Tibial nerve (tissue), 4 donors: ENCODE measurements at regions not wholly inside any gene's neighbourhood (a gene's known extent, or its start where the extent isn't known, plus 50 kb on each side); places are given as distances from the start of the nearest gene placed in this dataset.

ENCODE experiments used
- DNase-seq, 2 donors: peaks; one replicate each; pipeline ENCODE4 v3.0.0-alpha.2; 2019; ENCODE audit warnings: low spot score in 2 of 2
- H3K27ac ChIP-seq, 4 donors: fragments of 200-600 bp; sonication (generic) in 3 of 4; one replicate each; pipeline ENCODE4 v1.5.1; 2017 to 2019; ENCODE audit warnings: mild to moderate bottlenecking in 1 of 4
- H3K27me3 ChIP-seq, 2 donors: fragments of 200-600 bp; sonication (generic) in 1 of 2; one replicate each; pipeline versions ENCODE4 v1.5.1 to v1.6.0; 2017 to 2019
- H3K36me3 ChIP-seq, 3 donors: fragments of 200-600 bp; sonication (generic); one replicate each; pipeline ENCODE4 v1.5.1; 2018 to 2019
- H3K4me1 ChIP-seq, 4 donors: fragments of 200-600 bp; sonication (generic) in 3 of 4; one replicate each; pipeline ENCODE4 v1.5.1; 2017 to 2019
- H3K4me3 ChIP-seq, 4 donors: fragments of 200-600 bp; sonication (generic) in 3 of 4; one replicate each; pipeline ENCODE4 v1.5.1; 2017 to 2019; ENCODE audit warnings: mild to moderate bottlenecking in 1 of 4, moderate library complexity in 1 of 4
- H3K9me3 ChIP-seq, 4 donors: fragments of 200-600 bp; sonication (generic) in 3 of 4; one replicate each; pipeline ENCODE4 v1.5.1; 2017 to 2019
- EP300 ChIP-seq, 2 donors: sonication (generic); formaldehyde crosslinking; IDR thresholded peaks; one replicate each; pipeline ENCODE4 v1.6.1; 2017; ENCODE audit warnings: antibody characterized with exemption in 2 of 2, mild to moderate bottlenecking in 1 of 2
- POLR2A ChIP-seq, 2 donors: fragments of 450-650 bp; IDR thresholded peaks; one replicate each; pipeline ENCODE4 v1.6.1; 2017; ENCODE audit warnings: antibody characterized with exemption in 2 of 2, mild to moderate bottlenecking in 2 of 2, moderate library complexity in 2 of 2
- WGBS, 2 donors: methylation state at CpG; one replicate each; pipeline ENCODE4 v1.1.5; 2018; 5-methylcytosine and 5-hydroxymethylcytosine counted together
- TF ChIP-seq, protein P1 (sequence below), 5 experiments: fragments of 200-600 bp in 3 of 5; fragments of 450-650 bp in 2 of 5; sonication (generic) in 3 of 5; IDR thresholded peaks; one replicate each; pipeline ENCODE4 v1.5.1; 2016 to 2019; ENCODE audit warnings: antibody characterized with exemption in 5 of 5, mild to moderate bottlenecking in 3 of 5, moderate library complexity in 2 of 5

DNA sequence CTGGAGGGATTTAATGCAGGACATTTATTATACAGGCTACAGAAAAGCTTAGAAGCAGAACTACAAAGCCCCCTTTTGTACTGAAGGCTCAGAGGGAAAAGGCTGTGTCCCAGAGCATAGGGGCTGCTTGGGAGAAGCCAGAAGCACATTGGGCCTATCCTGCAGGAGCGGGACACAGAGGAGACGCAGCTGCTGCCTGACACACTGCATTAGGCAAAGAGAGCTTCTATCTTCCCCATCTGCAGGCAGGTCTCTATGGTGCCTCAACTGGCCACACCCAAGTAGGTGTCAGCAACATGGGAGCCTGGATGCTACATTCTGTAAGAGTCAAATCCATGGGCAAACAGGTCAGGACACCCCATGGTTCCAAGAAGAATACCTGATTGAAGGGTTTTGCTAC, 595.9 kb downstream of the AJAP1 start:
- Histone ChIP-seq H3K27me3 (no peaks in the 10 kb centered on the region), H3K9me3 (peaks cover 0 to 24% (median 0%) of the 10 kb centered on the region in 4 donors)
- WGBS, 2 donors, result 25 to 30% methylated on average over 2 of the region's 2 CpGs

DNA sequence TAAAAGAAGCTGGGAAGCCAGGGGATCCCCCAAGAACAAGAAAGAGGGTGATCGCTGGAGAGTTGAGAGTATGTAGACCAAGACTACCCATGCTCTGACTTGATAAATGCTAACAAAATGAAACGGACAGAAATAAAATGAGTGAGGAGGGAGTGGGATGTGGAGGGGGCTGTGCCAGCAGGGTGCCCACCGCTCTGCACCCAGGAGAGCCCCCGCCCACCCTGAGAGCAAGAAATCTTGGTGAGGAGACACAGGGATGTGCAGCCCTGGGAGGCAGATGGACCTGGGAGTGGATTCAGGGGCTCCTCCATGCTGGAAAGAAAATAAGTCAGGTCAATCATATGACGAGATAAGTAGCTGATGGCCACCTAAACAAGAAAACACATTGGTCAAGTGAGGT, 590.9 kb downstream of the AJAP1 start:
- Histone ChIP-seq H3K9me3 (peaks cover 0 to 20% (median 0%) of the 10 kb centered on the region in 4 donors), H3K27ac (no peak overlapping the region), H3K4me1 (no peaks in the 10 kb centered on the region), H3K27me3 (no peaks in the 10 kb centered on the region), H3K4me3 (no peak overlapping the region), H3K36me3 (no peaks in the 10 kb centered on the region)
- TF ChIP-seq, protein P1, sequence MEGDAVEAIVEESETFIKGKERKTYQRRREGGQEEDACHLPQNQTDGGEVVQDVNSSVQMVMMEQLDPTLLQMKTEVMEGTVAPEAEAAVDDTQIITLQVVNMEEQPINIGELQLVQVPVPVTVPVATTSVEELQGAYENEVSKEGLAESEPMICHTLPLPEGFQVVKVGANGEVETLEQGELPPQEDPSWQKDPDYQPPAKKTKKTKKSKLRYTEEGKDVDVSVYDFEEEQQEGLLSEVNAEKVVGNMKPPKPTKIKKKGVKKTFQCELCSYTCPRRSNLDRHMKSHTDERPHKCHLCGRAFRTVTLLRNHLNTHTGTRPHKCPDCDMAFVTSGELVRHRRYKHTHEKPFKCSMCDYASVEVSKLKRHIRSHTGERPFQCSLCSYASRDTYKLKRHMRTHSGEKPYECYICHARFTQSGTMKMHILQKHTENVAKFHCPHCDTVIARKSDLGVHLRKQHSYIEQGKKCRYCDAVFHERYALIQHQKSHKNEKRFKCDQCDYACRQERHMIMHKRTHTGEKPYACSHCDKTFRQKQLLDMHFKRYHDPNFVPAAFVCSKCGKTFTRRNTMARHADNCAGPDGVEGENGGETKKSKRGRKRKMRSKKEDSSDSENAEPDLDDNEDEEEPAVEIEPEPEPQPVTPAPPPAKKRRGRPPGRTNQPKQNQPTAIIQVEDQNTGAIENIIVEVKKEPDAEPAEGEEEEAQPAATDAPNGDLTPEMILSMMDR (IDR thresholded peaks at IDR 0.05), result no peak
- no peak for DNase-seq
- 81 to 85% methylated on average over 5 of the region's 5 CpGs for WGBS, 2 donors

More for the DNA sequence above, 595.9 kb downstream of the AJAP1 start:
- no peak overlapping the region for H3K4me3 ChIP-seq
- H3K4me1 ChIP-seq, result no peaks in the 10 kb centered on the region
- DNase-seq, result no peak
- no peaks in the 10 kb centered on the region for H3K36me3 ChIP-seq
- TF ChIP-seq, protein P1 (IDR thresholded peaks at IDR 0.05), result no peak
- TF ChIP-seq EP300 (IDR thresholded peaks at IDR 0.05) (no peak), POLR2A (IDR thresholded peaks at IDR 0.05) (no peak)
- no peak overlapping the region for H3K27ac ChIP-seq

DNA sequence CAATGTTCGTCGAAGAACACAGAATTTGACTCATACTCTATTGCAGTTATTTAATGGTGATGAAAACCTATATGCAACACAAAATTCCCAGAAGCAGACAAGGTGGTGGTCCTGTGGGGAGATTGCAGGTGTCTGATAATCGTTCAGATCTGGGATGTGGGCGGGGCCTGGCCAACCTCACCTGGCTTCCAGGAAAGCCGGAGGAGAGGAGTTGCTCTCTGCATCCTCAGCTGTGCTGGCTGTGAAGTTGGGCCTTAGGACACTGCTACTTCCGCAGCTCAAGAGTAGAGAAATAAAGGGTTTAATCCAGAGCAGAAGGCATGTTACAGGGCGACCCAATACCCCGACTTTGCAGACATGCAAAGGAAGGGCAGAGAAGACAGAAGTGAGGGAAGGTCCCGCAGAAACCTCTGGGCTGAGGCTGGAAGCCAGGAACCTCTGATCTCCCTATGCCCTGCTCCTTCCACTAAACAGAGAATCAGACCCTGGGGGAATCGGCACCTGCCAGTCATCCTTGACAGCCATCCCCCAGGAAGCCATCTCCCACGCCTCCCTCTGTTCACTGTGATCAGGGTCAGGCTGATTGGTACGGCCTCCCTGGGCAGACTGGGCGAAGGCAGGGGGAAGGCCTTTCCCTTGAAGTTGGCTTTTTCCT, 590.3 kb downstream of the AJAP1 start:
- WGBS, 2 donors, result 81 to 85% methylated on average over 13 of the region's 13 CpGs
- H3K27ac ChIP-seq, result no peak overlapping the region
- no peak overlapping the region for H3K4me3 ChIP-seq
- no peak for DNase-seq
- no peaks in the 10 kb centered on the region for H3K36me3 ChIP-seq
- TF ChIP-seq EP300 (IDR thresholded peaks at IDR 0.05), result no peak
- TF ChIP-seq, protein P1 (IDR thresholded peaks at IDR 0.05), result no peak
- TF ChIP-seq POLR2A (IDR thresholded peaks at IDR 0.05), result no peak
- H3K9me3 ChIP-seq, result peaks cover 0 to 14% (median 0%) of the 10 kb centered on the region in 4 donors
- H3K27me3 ChIP-seq, result no peaks in the 10 kb centered on the region
- no peaks in the 10 kb centered on the region for H3K4me1 ChIP-seq

DNA sequence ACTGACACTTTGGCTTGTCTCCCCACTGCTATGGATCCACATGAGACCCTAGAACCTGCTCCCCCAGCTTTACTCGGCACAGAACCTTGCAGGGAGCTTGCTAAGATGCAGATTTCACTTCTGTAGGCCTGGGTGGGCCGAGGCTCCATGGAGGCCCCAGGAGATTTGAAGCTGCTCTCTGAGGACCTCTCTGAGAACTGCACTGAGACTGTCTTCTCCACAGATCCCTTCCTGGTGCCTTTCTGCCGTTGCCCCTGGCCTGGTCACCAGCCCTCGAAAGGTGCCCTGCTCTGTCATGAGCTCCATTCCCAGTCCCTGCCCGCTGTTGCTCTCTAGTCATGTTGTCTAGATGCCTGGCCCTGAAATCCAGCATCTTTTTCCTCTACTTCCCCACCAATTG, 588.4 kb downstream of the AJAP1 start:
- no peak overlapping the region for H3K4me3 ChIP-seq
- DNase-seq, result no peak
- H3K27me3 ChIP-seq, result no peaks in the 10 kb centered on the region
- 70 to 82% methylated on average over 5 of the region's 5 CpGs for WGBS, 2 donors
- TF ChIP-seq POLR2A (IDR thresholded peaks at IDR 0.05), result no peak
- no peaks in the 10 kb centered on the region for H3K4me1 ChIP-seq
- no peak overlapping the region for H3K27ac ChIP-seq
- no peaks in the 10 kb centered on the region for H3K9me3 ChIP-seq
- no peaks in the 10 kb centered on the region for H3K36me3 ChIP-seq

DNA sequence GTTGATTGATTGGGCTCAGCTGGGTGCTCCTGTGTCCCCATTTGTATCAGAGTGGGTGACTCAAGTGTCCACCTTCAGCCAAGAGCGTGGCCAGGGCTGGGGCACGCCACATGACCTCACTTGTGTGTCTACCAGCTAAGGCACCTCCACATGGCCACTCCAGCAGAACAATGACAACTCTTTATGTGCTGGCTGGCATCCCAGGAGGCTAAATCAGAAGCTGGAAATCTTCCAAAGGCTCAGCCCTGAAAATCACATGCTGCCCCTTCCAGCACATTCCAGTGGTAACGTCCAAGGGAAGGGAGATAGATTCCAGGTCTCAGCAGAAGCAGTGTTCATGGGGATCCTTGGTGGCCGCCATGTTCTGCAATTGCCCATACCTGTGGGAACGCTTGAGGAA, 585.5 kb downstream of the AJAP1 start:
- H3K27me3 ChIP-seq, result no peaks in the 10 kb centered on the region
- no peak overlapping the region for H3K27ac ChIP-seq
- 50 to 59% methylated on average over 5 of the region's 5 CpGs for WGBS, 2 donors
- TF ChIP-seq, protein P1 (IDR thresholded peaks at IDR 0.05), result no peak
- TF ChIP-seq EP300 (IDR thresholded peaks at IDR 0.05) (no peak), POLR2A (IDR thresholded peaks at IDR 0.05) (no peak)
- no peak for DNase-seq
- H3K9me3 ChIP-seq, result no peaks in the 10 kb centered on the region
- H3K4me3 ChIP-seq, result no peak overlapping the region
- H3K36me3 ChIP-seq, result no peaks in the 10 kb centered on the region
- no peaks in the 10 kb centered on the region for H3K4me1 ChIP-seq
